ENCODE measurements at regions not wholly inside any gene's neighbourhood (a gene's known extent, or its start where the extent isn't known, plus 50 kb on each side); places are given as distances from the start of the nearest gene placed in this dataset.

DNA sequence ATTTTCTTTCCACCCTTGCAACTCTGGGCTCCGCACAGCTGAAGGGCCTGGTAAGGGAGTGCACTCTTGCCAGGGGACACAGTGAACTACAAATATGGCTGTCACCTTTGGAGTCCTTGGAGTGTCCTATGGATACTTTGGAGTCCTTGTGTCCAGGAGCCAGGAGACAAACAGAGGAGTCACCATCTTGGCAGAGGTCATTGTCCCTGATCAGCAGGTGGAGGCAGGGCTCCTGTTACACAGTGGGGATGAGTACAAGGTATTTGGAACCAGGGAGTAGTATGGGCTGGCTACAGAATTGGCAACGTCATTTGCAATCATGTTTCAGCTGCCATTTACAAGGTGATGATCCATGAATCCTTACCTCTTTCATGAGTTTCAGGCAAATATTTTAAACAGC, 132.5 kb downstream of the FAM161A start:
- DNase-seq, result no peak

DNA sequence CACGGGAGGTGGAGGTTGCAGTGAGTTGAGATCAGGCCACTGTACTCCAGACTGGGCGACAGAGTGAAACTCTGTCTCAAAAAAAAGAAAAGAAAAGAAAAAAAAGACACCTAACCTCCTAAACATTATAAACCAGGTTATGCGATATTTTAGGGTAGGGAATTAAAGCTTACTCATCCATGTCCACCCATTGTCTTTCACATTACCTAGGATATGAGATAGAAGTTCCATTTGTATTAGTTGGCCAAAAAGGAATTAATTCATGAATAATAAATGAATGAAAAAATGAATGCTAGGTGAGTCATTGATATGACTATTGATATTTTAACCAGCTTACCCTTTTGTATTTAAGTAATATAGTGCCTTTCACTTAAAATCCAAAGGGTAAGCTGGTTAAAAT, 132.9 kb downstream of the FAM161A start:
- no peak for DNase-seq

DNA sequence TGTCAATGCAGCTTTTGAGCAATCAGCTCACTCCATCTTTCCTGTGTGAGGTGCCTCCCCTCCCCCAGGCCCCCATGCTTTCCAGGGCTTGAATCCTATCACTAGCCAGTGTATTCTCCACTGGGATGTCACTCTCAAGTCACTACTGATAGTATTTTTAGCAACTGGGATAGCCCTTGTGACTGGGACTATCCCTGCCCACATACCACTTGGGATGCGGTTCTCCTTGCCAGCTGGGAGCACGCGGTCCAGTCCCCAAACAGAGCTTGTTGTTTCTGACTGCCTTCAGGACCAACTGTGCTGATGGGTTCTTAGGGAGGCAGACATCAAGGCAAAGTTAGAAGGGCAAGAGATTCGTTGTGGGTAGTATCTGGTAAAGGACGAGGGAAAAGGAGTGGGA, 134.9 kb downstream of the FAM161A start:
- no peak for DNase-seq

DNA sequence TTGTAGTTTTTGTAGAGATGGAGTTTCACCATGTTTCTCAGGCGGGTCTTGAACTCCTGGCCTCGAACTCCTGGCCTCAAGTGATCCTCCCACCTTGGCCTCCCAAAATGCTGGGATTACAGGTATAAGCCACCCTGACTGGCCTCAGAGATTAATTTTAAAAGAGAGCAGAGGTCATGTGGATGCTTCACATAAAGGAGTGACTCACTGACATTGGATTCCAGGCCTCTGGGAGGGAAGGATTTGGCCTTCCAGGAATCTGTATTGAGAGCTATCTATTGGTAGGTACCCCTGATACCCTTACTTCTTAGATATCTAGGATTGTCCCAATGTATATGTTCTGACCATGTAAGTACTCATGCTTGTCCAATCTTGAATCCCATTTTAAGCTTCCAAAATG, 138.4 kb downstream of the FAM161A start:
- no peak for DNase-seq

DNA sequence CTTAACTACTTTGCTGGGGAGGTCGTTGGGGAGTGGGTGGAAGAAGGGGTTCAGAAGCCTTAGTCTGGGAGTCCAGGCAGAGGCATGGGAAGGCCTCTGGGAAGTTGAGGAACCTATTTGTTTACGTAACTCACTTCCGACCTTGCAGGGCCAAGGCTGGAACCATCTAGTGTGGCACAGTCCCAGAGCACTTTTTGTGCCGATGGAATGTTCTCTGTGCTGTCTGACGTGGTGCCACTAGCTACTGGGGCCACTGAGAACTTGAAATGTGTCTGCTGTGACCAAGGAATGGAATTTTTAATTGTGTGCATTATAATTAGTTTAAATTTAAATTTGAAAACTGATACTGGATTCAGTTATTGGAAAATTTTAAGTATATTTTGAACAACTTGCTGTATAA, 139.7 kb downstream of the FAM161A start:
- no peak for DNase-seq

DNA sequence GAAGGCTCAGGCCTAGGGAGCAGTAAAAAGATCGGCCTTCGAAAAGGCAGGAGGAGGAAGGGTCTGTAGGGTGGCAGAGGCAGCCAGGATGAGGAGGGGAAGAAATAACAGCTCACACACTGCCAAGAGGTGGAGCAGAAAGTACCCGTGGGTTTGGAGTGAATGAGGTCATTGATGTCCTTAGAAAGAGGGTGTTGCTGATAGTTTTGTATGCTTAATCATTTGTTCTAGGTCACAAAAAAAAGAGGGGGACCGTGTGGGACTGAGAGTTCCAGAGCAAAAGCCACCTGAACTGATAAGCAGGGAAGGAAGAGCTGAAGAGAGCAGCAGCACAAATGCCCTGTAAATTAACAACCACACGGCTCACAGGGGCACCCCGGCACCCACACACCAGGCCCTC, 140.4 kb downstream of the FAM161A start:
- DNase-seq, result no peak

DNA sequence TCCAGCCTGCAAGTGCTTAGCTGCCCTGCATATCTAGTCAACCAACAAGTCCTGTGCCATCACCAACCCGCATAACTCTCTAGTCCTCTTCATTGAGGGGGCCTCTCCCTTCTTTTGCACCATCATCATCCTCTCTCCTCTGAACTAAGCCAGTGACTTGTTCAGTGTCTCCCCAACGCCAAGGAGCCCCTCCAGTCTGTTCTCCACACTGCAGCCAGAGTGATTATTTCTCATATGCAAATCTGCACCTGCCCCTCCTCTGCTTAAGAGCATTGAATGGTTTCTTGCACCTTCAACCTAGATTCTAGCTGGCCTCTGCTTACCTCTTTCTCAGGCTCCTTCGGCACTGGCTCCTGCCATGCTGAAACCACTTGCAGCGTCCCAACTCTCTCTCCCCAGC, 141.8 kb downstream of the FAM161A start:
- DNase-seq, result peak in 1 of 2 experiments; percentile 17

DNA sequence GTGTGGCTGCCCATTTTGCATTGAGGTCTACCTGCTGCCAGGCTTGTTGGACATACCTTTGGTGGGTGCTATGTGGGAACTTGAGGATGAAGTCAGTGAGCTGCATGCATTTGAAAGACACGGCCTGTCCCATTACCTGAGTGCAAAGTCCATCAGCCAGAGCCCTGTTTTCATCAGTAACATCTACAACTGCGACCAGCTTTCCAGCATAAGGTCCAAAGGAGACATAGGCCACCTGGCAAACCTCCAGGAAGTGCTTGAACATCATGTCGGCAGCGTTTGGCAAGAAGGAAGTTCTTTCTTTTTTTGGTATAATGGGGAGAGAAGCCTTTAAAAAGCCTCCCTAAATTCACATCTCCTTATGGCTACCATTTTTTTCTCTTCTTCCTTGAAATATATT, 143.1 kb downstream of the FAM161A start:
- DNase-seq, result no peak

DNA sequence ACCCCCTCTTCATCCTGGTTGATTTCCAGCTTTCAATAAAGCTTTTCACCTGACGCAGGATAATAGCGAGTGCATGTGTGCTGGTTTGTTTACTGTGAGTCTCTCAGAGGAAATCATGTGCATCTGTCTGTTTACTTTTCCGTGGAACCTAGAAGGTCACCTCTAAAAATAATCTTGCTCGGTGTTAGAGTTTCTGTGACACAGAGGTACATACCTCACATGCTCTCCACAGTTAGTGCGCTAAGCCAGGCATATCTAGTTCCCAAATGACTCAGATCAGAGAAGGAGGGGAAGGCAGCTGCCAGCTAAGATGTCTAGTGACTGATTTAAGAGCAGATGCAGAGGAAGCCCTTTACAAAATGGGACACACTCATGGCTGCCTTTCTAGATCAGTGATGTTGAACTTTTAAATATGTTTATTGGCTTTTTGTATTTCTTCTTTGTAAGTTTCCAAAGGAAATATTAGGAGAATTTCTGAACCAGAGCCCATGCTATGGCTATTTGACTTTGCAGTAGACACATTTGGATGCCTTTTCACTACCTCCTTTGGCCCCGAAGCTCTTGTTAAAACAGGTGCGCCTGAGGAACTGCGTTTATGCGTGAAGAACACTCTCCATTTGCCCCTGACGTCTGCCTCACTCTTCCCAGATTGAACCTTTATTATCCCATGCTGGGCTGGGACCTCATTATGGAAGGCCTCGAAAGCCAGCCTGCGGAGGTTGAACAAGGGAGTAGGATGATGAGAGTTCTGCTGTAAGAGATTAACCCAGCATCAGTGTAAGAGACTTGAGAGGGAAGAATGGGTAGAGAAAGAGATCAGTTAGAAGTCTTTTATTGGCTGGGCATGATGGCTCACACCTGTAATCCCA, 145.6 kb downstream of the FAM161A start:
- DNase-seq, result no peak

DNA sequence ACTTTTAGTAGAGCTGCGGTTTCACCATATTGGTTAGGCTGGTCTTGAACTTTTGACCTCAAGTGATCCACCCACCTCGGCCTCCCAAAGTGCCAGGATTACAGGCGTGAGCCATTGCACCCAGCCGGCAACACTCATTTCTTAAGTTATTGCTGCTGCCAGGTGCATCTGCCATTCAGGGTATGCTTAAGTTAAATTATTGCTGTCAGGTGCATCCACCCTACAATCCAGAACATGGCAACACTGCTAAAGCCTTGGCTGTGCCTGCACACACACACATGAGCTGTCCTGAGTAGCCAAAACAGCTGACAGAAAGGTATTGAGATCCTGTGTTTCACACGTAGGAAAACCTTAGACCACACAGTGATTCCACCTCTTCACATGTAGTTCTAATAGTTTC, 148.2 kb downstream of the FAM161A start:
- no peak for DNase-seq

DNA sequence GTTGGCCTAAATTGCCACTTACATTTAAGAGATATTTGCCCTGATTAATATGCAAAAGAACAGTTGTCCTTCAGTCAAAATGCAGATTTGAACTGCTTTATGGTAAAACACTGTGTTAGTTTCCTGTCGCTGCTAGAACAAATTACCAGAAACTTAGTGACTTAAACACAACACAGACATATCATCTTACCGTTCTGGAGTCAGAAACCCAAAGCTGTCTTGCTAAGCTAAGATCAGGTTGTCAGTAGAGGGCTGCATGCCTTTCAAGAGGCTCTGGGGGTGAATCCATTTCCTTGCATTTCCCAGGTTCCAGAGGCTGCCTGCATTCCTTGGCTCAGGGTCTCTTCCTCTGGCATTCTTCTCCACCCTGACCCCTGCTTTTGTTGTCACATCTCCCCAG, 149.5 kb downstream of the FAM161A start:
- DNase-seq, result no peak

DNA sequence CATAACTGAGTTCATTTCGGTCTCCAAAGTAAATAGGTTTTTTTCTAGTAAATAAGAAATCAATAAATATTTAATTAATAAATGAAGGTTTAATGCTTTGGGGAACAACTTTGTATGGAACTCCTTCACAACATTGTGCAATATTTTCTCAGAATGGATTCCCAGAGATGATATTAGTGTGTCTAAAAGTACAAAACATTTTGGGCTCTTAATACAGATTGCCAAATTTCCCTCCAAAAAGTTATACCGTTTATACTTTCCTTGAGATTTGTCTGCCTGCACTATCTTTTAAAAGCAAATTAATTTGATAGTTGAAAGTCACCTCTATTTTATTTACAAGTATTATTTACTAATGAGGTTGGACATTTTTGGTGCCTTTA, 151.8 kb downstream of the FAM161A start:
- DNase-seq, result no peak

DNA sequence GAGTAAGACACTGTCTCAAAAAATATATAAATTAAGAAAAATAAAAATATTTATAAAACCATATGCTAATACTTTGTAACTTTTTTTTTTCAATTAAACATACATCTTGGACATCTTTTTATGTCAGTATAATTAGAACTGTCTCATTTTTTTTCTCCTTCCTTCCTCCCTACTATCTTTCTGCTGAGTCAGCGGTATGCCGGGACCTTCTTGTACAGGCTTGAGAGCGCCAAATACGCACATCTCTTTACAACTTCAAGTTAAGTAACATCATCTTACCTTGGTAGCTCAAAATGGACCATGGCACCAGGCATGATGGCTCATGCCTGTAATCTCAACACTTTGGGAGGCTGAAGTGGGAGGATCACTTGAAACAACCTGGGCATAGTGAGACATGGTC, 153.4 kb downstream of the FAM161A start:
- DNase-seq, result no peak

DNA sequence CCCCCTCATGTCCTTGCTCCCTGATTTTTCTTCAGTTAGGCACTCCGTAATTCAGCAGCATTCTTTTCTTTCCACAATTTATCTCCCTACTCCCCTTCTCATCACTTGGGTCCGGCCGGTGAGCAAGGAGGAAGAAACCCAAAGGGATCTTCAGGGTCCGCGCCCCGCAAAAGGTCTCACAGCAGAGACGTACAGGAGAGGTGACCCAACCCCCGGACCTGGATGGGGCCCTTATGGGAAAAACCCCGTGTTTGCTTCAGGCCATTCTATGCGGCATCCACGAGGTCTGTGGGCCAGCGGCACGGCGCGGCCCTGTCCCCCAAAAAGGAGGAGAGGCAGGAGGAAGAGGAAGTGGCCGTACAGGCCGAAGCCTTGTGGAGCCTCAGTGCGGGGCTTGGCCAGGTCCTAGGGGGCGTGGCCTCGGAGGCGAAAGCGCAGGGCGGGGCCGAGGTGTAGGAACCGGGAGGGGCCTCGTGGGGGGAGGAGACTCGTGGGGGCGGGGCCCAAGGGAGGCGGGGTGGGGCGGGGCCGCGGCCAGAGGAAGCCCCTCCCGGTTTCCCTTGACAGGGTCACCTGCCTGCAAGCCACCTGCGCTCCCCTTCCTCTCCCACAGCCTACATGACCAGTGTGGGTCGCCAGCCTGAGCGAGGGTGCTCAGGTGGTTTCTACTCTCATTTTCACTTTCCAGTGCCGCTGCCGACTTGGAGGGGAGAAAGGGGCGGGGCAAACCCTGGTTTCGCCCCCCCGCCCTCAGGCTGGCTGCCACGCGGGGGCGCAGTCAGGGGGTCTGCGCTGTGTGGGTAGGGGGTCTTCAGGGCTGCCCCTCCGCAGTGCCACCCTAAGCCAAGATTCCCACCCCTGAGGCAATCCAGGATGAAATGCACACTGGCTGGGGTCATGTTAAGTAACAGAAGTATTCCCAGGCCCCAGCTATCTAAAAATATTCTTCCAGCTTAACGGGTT, 156.4 kb upstream of the XPO1 start:
- peak; percentile 72 to 81 for DNase-seq

DNA sequence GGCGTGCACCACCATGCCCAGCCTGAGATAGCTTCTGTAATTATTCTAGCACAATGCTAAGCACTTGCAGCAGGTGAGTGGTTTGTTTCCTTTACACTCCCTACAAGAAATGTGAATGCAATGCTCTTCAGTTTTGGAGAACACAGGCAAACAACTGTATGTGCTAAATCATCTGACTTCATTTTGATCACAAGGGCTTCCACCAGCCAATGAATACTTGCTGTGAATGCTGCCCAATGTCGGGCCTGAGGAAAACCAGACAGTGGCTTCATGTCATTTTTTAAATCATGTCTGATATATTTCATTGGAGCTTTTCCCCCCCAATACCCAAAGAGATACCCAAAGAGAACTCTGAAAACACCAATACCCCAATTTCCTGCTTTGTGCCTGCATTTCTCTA, 155.6 kb upstream of the XPO1 start:
- DNase-seq, result no peak

DNA sequence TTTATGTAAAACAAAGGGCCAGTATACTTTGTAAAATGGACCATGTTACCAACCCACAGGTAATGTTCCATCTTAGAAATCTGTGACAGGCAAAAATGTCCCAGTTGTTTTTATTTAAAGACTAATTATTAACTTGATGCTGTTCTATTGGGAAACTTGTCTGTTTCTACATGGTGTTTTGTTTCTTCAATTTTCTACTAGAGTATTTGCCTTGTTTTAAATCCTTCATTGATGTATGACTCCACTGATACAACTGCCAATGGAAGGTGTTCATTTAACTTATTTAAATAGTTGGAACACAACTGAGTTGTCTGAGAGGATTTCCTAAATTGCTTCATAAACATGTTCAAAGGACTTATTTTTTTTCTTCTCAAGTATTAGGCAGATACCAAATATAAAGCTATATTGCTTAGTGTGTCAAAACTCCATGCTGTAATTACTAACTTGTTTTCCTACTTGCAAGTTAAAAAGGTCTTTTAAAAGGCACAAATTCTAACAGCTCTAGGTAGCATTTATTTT, 152.0 kb upstream of the XPO1 start:
- no peak for DNase-seq

DNA sequence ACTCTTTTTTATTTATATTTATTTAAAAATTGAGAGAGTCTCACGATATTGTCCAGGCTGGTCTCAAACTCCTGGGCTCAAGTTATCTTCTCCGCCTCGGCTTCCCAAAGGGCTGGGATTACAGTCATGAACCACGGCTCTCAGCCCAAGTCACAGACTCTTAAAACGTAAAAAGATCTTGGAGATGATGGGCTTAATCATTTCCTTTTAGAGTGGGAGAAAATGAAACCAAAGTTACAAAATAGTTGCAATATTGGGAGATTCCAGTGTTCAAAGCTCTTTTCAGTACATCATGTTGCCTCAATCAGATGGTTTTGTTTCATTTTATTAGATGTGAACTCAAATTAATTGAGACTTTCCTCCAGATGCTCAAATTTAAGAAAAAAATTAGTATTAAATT, 151.4 kb upstream of the XPO1 start:
- no peak for DNase-seq

DNA sequence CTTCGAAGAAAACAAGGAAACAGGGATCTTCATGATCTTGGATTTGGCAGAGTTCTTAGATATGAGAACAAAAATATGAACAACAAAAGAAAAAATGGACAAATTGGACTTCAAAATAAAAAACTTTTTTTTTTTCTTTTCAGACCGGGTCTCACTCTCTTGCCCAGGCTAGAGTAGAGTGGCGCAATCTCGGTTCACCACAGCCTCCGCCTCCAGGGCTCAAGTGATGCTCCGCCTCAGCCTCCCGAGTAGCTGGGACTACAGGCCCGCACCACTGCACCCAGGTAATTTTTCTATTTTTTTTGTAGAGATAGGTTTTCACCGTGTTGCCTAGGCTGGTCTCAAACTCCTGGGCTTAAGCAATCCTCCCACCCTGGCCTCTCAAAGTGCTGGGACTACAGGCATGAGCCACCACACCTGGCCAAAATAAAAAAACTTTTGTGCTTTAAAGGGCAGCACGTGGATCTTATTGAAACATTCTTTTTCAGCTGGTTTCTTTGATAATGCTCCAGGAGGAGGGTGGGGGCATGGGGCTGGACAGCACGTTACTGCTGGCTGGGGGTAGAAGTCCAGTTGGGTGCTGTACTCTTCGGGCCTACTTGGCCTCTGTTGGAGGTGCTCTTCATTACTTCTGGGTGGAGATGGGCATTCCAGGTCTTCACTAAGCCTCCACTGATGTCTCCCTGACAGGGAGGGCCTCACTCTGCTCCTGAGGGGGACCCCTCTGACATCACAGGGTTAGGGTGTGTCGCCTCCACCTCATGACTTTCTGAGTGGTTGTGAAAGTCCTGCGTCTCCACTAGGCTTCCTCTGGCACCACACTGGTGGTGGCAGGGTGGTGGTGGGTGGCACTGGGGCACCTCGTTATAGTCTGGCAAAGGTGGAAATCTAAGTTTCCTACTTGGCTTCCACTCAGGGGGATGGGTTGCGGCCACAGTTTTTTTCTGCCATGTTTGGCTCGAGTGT, 150.5 kb upstream of the XPO1 start:
- DNase-seq, result no peak

DNA sequence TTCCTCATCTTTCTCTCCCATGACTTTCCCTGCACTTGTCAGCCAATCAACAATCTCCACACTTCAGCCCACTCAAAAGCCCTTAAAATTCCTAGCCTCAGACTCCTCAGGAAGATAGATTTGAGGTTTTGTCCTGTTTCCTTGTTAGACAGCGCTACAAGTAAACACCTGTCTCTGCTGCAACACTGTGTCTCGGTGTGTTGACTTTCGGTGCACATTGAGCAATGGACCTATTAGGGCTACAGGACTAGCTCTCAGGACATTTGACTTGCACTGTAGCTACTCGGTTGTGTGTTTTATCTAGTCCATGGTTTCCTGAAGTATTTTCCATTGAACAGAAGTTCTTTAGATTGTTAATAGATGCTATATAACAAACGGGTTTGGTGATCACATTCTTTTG, 140.9 kb upstream of the XPO1 start:
- no peak for DNase-seq

DNA sequence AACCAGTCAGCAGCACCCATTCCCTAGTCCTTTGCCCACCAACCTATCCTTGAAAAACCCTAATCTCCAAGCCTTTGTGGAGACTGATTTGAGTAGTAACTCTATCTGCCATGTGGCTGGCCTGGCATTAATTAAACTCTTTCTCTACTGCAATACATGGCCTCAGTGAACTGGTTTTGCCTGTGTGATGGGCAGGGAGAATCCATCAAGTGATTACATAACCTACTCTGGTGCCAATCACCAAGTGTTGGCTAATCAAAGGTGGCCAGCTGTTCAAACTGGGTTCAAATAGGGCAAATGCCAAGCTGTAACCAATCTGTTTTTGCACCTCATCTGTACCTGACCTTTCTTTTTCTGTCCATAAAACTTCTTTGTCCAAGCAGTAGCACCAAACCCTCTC, 139.8 kb upstream of the XPO1 start:
- no peak for DNase-seq

DNA sequence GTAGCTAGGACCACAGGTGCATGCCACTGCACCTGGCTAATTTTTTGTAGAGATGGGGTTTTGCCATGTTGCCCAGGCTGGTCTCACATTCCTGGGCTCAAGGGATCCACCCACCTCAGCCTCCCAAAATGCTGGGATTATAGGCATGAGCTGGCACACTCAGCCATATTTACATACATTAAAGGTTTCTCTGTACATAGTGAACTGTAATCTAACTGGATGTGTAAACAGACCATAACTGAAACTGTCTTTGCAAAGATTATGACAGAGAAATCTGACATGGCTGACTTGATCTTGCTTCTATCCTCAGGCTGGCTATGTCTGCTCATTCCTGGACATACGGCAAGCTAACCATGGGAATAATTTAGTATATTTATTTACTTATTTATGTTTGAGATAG, 139.2 kb upstream of the XPO1 start:
- no peak for DNase-seq

DNA sequence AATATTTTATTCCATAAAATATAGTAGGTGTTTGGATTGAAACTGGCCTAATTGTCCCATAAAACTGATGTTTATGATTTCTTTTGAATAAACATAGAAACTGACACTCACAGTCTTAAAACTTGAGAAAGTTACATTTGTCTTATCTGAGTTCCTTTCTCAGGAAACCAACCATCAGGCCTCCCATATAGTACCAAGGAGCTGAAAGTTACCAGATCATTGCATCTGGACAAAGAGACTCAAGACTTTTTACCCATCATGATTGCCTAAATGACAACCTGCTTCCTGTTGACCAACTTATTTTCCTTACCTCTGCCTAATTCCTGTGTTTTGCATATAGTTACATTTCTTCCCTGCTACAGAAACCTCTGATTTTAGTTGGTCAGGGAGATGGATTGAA, 137.0 kb upstream of the XPO1 start:
- DNase-seq, result no peak

All from Kasumi-1 (cell line).